Suppressor macrophage treated with lipopolysaccharide for 1 hour (primary cell): ENCODE measurements at regions not wholly inside any gene's neighbourhood (a gene's known extent, or its start where the extent isn't known, plus 50 kb on each side); places are given as distances from the start of the nearest gene placed in this dataset.

ENCODE experiments used
- DNase-seq, 3 donors: peaks; one replicate each; pipeline ENCODE4 v3.0.0-alpha.2; 2020 to 2022

DNA sequence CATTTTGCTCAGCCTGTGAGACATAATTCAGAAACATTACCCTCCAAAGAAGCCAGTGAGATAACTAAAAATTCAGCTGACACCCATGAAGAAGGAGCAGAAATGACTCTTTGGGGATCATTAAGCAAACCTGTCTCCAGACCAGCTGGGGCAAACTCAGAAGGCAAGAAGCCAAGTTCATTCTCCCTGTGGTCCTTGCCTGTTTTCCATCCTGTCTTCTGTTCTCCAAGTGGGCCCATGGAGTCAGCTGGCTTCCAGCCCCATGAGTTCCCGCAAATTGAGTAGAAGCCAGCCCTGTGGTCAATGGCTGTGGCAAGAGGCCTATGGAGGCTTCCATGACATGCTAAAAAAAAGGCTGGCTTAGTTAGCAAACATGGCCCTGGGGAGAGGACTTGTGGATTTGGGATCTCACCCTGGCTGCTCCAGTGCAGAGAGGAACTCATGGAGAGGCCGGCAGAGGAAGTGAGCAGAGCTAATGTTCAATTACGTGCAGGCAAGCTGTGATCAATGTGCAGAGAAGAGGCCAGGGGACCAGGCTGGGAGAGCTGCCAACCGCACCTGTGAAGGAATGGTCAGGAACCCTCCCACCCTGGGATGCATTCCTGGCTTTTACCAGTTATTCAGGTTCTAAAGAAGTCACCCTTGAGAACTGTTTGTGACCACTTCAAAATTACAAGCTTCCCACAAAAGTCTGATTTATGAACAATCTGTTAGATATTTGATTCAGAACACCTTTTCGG is 229.1 kb downstream of the TSHZ3 start:
- DNase-seq, result no peak

DNA sequence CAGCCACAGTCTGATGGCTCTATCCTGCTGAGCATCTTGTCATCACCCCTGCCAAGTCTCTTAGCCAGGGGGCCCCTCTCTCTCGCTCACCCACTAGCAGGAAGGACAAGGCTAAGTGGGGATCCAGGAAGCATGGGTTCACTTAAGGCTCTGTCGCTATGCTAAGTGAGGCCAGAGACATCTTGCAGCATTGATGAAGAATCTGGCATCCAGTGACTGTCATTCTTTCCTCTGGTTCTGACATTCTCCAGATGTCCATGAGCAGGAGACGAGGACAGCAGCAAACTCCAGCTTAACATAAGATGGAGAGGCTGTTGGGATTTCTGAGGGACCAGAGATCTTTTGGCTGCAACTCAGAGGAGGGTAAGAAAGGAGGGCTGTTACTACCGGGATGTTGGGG is 230.2 kb downstream of the TSHZ3 start:
- DNase-seq, result no peak

- peak; percentile 60 to 76 (median 72) for DNase-seq
These were observed 230.8 kb downstream of the TSHZ3 start for GRCh38 chr19:31118287-31118955.

DNA sequence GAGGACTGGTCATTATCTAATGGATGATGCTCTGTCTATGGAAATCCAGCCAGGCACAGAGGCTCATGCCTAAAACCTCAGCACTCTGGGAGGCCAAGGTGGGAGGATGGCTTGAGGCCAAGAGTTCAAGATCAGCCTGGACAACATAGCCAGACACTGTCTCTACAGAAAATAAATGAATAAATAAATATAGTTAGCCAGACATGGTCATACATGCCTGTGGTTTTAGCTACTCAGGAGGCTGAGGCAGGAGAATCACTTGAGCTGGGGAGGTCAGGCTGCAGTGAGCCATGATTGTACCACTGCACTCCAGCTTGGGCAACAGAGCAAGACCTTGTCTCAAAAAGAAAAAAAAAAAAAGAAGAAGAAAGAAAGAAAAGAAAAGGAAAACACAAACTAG is 234.7 kb downstream of the TSHZ3 start:
- no peak for DNase-seq

DNA sequence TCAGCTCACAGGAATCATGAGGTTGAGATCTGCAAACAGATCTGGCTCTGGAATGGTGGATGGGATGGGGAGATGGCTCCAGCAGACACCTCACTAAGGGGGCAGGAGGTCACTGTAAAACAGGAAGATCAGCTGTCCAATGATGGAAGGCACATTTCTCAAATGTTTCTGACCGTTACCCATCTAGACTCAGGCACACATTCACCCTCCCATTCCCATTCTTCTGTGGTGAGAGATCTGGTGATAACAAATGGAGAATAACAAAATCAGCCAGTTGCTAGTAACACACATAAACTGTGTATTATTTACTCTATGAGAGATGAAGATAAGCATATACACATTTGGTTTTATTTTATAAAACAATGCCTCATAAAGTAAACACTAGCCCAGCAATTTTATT is 235.9 kb downstream of the TSHZ3 start:
- no peak for DNase-seq

DNA sequence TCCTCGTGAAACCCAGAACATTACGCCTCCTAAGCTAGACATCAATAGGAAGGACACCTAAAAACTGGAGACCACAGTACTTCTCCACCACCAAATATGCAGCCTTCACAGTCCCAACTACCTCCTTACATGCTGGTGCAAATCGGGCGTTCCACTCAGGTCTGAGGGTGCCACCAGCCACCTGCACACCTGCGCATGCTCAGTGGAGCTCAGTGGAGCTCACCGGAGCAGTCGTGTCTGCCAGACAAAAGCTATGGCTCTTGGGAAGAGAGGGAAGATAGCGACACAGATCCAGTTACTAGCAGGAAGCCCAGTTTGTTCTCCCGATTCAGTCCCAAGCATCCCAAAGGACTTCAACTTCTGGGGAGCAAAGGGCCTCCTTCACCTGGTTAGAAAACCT is 237.1 kb downstream of the TSHZ3 start:
- no peak for DNase-seq

DNA sequence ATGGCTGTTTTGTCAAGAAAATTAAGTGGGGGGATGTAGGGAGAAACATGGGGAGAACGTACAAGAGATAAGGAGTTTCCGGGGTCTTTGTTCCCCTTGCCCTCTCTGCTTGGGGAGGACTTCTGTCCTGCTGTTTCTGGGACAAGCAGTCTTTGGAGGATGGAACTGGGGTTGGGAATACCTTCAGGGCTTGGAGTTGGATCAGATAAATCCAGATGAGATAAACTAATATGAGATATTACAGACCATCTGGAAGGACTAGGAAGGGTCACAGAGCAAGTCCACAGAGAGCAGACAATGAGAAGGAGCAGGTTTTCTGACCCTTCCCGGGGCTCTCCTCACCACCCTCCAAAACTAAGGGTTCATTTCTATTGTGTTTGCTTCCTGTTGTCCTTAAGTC is 237.5 kb downstream of the TSHZ3 start:
- no peak for DNase-seq

GRCh38 chr19:31110336-31110735 is 238.9 kb downstream of the TSHZ3 start:
- no peak for DNase-seq

DNA sequence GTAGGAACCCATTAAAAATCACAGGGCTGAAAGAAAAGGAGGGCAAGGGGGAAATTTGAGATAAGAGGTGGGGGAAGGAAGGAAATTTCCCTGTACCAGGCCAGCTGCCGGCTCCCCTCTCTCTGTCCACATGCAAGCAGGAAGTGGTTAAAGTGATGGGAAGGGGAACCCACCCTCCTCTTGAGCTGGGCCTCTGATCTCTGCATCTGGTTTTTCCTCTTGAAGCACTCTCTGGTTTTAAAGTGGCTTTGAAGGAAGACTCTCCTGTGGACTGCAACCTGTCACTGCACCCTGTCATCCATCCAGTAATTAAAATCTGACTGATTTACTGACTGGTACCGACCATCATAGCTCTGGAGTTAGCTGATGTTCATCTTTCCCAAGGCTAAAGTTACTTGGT is 239.6 kb downstream of the TSHZ3 start:
- no peak for DNase-seq

DNA sequence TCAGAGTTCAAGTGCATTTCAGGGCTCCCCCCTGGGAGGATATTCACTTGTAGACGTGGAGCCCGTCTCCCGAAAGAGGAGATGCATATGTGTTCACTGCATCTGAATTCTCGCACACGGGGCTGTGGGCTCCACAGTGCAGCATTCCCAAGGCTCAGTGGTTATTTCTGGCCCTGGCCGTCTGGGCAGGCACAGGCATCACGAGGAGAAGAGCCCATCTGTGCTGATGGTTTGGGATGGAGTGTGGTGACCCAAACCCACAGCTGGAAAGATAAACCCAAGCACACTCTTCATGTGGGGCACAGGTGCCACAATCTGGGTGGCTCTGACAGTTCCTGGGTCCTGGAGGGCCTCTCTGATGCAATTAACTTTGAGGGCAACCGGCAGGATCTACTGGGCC is 242.1 kb downstream of the TSHZ3 start:
- no peak for DNase-seq

- no peak for DNase-seq
These were observed 243.5 kb downstream of the TSHZ3 start for GRCh38 chr19:31105761-31106160.

DNA sequence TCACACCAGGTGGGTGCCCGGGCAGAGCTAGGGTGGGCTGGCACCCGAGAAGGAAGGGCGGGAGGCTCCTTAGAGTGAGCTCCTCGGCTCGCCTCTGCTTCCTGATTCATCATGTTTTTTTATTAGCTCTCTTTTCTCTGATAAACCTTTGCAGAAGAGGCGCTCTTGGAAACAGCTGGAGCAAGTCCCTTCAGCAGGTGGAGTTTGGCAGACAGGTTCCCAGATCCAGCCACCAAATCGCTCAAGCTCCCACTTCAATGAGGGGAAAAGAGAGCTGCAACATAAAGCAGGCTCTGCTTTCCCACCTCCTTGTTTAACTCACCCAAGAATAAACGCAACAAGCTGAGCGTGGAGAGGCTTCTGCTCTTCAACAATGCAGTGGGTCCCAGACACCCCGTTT is 244.8 kb downstream of the TSHZ3 start:
- no peak for DNase-seq

GRCh38 chr19:31103228-31103627 is 246.0 kb downstream of the TSHZ3 start:
- no peak for DNase-seq

DNA sequence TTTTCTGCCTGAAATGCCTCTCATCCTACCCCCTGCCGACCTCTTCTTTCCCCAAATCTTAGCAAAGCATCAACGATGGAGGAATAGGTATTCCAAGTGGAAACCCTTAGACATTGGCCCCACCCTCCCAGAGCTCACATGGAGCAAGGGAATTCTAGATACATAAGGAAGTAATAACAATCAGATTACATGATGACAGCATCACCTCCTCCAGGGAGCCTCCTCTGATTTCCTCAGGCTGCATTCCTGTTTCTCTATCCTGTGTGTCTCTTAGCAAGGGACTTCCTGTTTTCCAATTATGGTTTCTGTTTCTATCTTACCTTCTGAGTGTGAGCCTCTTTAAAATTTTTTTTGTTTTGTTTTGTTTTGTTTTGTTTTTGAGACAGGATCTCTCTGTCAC is 246.6 kb downstream of the TSHZ3 start:
- DNase-seq, result peak; percentile 22 to 27 (median 24)

DNA sequence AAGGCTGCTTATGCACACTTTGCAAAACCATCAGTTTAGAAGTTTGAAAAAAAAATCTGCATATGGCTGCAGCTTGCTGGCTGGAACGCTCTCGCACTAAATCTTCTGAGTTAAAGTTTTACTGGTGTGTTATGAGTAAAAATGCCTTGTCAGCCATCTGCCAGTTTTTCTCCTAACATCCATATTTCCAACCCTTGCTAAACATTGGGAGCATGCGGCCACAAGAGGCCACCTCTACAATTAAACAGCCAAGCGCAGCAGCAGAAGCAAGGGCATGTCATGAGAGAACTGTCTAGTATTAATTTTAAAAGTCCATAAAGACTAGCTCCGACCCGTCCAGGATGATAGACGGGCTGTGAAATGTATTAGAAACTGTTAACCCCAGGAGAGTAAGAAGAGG is 248.3 kb downstream of the TSHZ3 start:
- DNase-seq, result no peak

DNA sequence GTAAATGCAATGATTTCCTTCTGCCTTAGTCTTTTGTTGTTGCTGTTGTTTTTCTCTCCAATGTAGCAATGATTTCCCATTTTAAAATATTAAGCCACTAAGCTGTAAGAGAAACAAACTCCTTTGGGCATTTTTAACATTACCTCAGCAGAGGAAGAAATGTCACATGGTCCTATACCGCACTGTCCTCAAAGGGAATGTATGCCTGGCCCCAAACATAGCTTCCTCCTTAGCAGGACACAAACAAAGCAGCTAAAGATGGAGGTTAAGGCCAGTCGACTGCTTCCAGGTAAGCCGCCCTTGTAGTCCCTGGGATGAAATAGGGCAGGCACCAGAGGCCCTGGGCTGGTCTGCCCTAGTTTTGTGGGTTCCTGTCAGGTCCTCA is 249.0 kb downstream of the TSHZ3 start:
- DNase-seq, result peak; percentile 28 to 38 (median 28)

- DNase-seq, result no peak
These were observed 249.6 kb downstream of the TSHZ3 start for GRCh38 chr19:31099515-31100205.

DNA sequence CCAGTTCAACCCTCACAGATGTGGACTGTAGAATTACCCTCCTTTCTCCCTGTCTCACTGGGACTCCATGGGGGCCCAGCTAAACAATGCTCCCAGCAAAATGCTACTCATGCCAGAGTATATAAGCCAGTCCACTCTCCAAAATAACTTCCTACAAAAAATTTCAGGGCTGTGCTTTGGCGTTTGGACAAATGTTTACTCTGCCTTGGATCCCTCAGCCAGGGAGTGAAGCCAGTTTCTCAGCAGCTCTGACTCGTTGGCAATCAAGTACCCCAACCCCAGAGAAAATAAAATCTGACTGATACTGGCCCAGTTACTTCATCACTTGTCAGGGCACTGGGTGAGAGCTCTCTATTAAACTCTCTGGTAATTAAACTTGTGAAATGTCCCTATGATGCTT is 250.4 kb downstream of the TSHZ3 start:
- DNase-seq, result no peak

DNA sequence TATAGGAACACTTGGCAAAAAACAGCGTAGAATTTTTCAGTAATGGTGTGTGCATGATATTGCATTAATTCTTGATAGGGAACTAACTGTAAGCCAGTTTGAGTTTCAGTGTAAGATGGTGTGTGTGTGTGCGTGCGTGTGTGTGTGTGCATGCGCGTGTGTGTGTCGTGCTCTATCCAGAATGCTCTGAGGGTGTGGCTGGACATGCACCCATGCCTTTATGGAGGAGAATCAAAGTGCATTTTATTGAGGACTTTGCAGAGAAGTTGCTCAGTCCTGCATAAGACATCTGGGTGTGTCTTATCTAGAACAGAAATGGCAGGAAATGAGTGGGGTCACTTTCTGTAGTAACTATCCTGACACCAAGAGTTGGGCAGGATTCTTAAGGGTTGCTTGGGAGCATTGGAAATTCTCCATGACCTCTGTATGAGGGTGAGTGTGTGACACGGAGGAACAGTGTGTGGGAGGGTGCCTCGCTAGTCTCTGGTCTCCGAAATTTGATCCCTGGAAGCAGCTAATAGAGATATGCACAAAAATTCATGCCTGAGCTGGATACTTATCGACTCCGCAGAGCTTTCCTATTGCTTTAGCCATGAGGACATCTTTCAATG is 252.2 kb downstream of the TSHZ3 start:
- no peak for DNase-seq

- no peak for DNase-seq
These were observed 253.0 kb downstream of the TSHZ3 start for GRCh38 chr19:31096062-31096830.

DNA sequence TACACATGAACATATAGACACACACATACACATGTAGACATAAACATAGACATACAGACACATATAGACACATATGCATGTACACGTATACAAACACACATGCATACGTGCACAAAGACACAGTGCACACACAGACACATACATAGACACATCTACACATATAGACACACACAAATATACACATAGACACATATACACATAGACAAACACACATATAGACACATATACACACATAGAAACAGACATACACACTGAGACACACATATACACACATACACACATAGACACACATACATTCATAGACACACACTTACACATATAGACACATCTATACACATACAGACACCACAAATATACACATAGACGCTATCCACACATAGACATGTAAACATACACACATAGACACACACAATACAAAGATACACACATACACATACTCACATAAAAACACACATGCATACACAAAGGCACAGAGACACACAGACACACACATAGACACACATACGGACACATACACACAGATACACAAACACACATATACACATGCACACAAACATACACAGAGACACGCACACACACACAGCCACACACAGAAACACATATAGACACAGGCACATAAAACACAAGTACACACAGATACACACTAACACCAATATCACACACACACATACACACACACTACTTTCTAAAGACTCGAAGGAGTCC is 254.0 kb downstream of the TSHZ3 start:
- DNase-seq, result no peak

- DNase-seq, result peak; percentile 58 to 63 (median 59)
These were observed 257.0 kb downstream of the TSHZ3 start for GRCh38 chr19:31092274-31092673.
